A549 (cell line): ENCODE measurements at regions not wholly inside any gene's neighbourhood (a gene's known extent, or its start where the extent isn't known, plus 50 kb on each side); places are given as distances from the start of the nearest gene placed in this dataset.

Experiments used
- ATAC-seq, 2 experiments: fragments of 200-7000 bp in 1 of 2; fragments of >200 bp in 1 of 2; cut with Nextera tagmentation in 1 of 2; cut with Tn5 transposase in 1 of 2; 3 replicates each; pipeline versions ENCODE4 v1.8.0 to v1.9.1; 2018 to 2020; ENCODE audit warnings: mild to moderate bottlenecking in 1 of 2, moderate library complexity in 1 of 2
- CTCF ChIA-PET: fragments of 300-600 bp; sonication (Branson Sonifier 250); formaldehyde crosslinking; extraction: SDS; loops from one replicate; lab custom pipeline; 2021; ENCODE audit warnings: antibody characterized with exemption, inconsistent platforms; lab: Yijun Ruan, JAX
- POLR2A ChIA-PET: fragments of 350-600 bp; formaldehyde crosslinking; extraction: SDS; loops from one replicate; lab custom pipeline; 2021; ENCODE audit warnings: antibody characterized with exemption, inconsistent platforms; lab: Yijun Ruan, JAX
- DNase-seq, 2 experiments: peaks; one replicate each; pipeline versions ENCODE4 v3.0.0 to v3.0.0-alpha.2; 2011 to 2016; ENCODE audit warnings: low read depth in 1 of 2, low spot score in 1 of 2
- FAIRE-seq: peaks from 2 replicates; lab custom pipeline; 2011; peaks lifted over from hg19 to GRCh38; lab: Jason Lieb, UNC
- H3K27ac ChIP-seq, 2 experiments: fragments of >200 bp; sonication (Bioruptor Twin); formaldehyde crosslinking; 3 replicates each; pipeline ENCODE4 v1.5.1; 2016 to 2017
- H3K4me1 ChIP-seq: fragments of >200 bp; sonication (Bioruptor Twin); formaldehyde crosslinking; 3 replicates; pipeline ENCODE4 v1.6.1; 2016
- H3K4me2 ChIP-seq: fragments of >200 bp; sonication (Bioruptor Twin); formaldehyde crosslinking; 3 replicates; pipeline ENCODE4 v1.6.1; 2016
- H3K4me3 ChIP-seq: fragments of >200 bp; sonication (Bioruptor Twin); formaldehyde crosslinking; 3 replicates; pipeline ENCODE4 v1.5.1; 2016
- H3K9me3 ChIP-seq: fragments of >200 bp; sonication (Bioruptor Twin); formaldehyde crosslinking; 3 replicates; pipeline ENCODE4 v1.6.1; 2016
- EHF ChIP-seq: fragments of 250-450 bp; sonication (Bioruptor Pico); IDR thresholded peaks from 2 replicates; pipeline ENCODE4 v1.5.0; 2020; ENCODE audit warnings: mild to moderate bottlenecking
- EHMT2 ChIP-seq: fragments of 200-600 bp; sonication (generic); IDR thresholded peaks from 2 replicates; pipeline ENCODE4 v1.6.1; 2016; ENCODE audit warnings: antibody characterized with exemption, low read depth, mild to moderate bottlenecking, moderate library complexity
- FOSB ChIP-seq: fragments of 250-450 bp; sonication (Bioruptor Pico); IDR thresholded peaks from 2 replicates; pipeline ENCODE4 v1.5.0; 2020; ENCODE audit warnings: mild to moderate bottlenecking, moderate library complexity
- FOXS1 ChIP-seq: fragments of 250-450 bp; sonication (Bioruptor Pico); IDR thresholded peaks from 2 replicates; pipeline ENCODE4 v1.5.0; 2020; ENCODE audit warnings: mild to moderate bottlenecking, moderate library complexity
- JUN ChIP-seq, 2 experiments: fragments of >200 bp; sonication (Bioruptor Twin); formaldehyde crosslinking; IDR thresholded peaks; 2 replicates in 1 of 2; 3 replicates in 1 of 2; pipeline ENCODE4 v1.6.1; 2016 to 2017
- MAFK ChIP-seq: fragments of 450-650 bp; IDR thresholded peaks from 2 replicates; pipeline ENCODE4 v1.6.1; 2014; ENCODE audit not compliant: partially characterized antibody
- NR3C1 ChIP-seq: fragments of >200 bp; sonication (Bioruptor Twin); formaldehyde crosslinking; IDR thresholded peaks from 3 replicates; pipeline ENCODE4 v1.6.1; 2017
- PHF8 ChIP-seq: fragments of 200-600 bp; sonication (generic); IDR thresholded peaks from 2 replicates; pipeline ENCODE4 v1.6.1; 2016; ENCODE audit warnings: low read depth, mild to moderate bottlenecking, antibody characterized with exemption, moderate library complexity, borderline replicate concordance
- RARB ChIP-seq: fragments of 250-450 bp; sonication (Bioruptor Pico); IDR thresholded peaks from 2 replicates; pipeline ENCODE4 v1.8.0; 2021; ENCODE audit warnings: mild to moderate bottlenecking, moderate library complexity
- RFX5 ChIP-seq: fragments of 450-650 bp; IDR thresholded peaks from 2 replicates; pipeline ENCODE4 v1.7.1; 2014; ENCODE audit warnings: antibody characterized with exemption, mild to moderate bottlenecking, moderate library complexity
- RNF2 ChIP-seq: fragments of 200-600 bp; sonication (generic); IDR thresholded peaks from 2 replicates; pipeline ENCODE4 v1.6.1; 2016; ENCODE audit warnings: low read depth, mild to moderate bottlenecking, antibody characterized with exemption, moderate library complexity, borderline replicate concordance
- SMC3 ChIP-seq: fragments of >200 bp; sonication (Bioruptor Twin); formaldehyde crosslinking; IDR thresholded peaks from 3 replicates; pipeline ENCODE4 v1.6.1; 2018; ENCODE audit warnings: inconsistent platforms
- SREBF2 ChIP-seq: fragments of 450-650 bp; IDR thresholded peaks from 2 replicates; pipeline ENCODE4 v1.6.1; 2014; ENCODE audit warnings: mild to moderate bottlenecking, moderate library complexity
- ZC3H11A ChIP-seq: fragments of 450-650 bp; IDR thresholded peaks from 2 replicates; pipeline ENCODE4 v1.6.1; 2014; ENCODE audit warnings: antibody characterized with exemption, mild to moderate bottlenecking
- ZNF302 ChIP-seq: fragments of 250-450 bp; sonication (Bioruptor Pico); IDR thresholded peaks from 2 replicates; pipeline ENCODE4 v1.9.0; 2021; ENCODE audit warnings: inconsistent platforms, mild to moderate bottlenecking, moderate library complexity
- WGBS: methylation state at CpG from one replicate; pipeline ENCODE4 v1.1.6; 2017; ENCODE audit errors: missing lambda C conversion rate; 5-methylcytosine and 5-hydroxymethylcytosine counted together
- TF ChIP-seq, protein P1 (sequence below): fragments of >200 bp; sonication (Bioruptor Twin); formaldehyde crosslinking; IDR thresholded peaks from 3 replicates; pipeline ENCODE4 v1.5.1; 2016
- TF ChIP-seq, protein P2 (sequence below): IDR thresholded peaks from 2 replicates; pipeline ENCODE4 v1.6.1; 2012; ENCODE audit warnings: low read depth, borderline replicate concordance
- TF ChIP-seq, protein P3 (sequence below): fragments of 150-350 bp; IDR thresholded peaks from 2 replicates; pipeline ENCODE4 v1.6.1; 2014; ENCODE audit warnings: low read depth, mild to moderate bottlenecking, low read length
- TF ChIP-seq, protein P4 (sequence below): fragments of >200 bp; sonication (Bioruptor Twin); formaldehyde crosslinking; IDR thresholded peaks from 2 replicates; pipeline ENCODE4 v1.6.1; 2016
- TF ChIP-seq, protein P5 (sequence below): fragments of 200-600 bp; sonication (generic); IDR thresholded peaks from 2 replicates; pipeline ENCODE4 v1.6.1; 2016; ENCODE audit warnings: antibody characterized with exemption, mild to moderate bottlenecking, moderate library complexity
- TF ChIP-seq, protein P6 (sequence below): fragments of 250-450 bp; sonication (Bioruptor Pico); IDR thresholded peaks from 2 replicates; pipeline ENCODE4 v1.5.0; 2020; ENCODE audit warnings: low read depth, mild to moderate bottlenecking, moderate library complexity
- TF ChIP-seq, protein P7 (sequence below): IDR thresholded peaks from 2 replicates; pipeline ENCODE4 v1.6.1; 2012
- TF ChIP-seq, protein P8 (sequence below): fragments of 250-450 bp; sonication (Bioruptor Pico); IDR thresholded peaks from 2 replicates; pipeline ENCODE4 v1.5.0; 2021; ENCODE audit warnings: mild to moderate bottlenecking, moderate library complexity, borderline replicate concordance

DNA sequence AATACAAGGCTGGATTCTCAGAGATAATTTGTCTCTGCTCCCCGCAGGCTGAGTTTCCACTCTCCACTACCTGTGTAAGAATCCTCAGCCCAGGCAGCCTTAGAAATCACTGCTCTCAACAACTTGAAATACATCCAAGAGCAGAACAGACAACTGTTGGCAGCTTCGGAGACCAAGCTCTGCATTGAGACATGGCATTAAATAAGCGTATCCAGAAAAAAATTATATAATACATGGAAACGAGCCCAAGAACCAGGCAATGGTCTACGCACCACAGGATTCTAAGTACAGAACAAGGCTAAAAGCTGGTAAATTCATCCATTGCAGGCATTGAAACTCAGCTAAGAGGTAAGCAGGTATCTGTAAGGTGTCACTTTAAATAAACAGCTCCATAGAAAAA lies 165.5 kb upstream of the DIO3 start (continued):
- TF ChIP-seq, protein P1, sequence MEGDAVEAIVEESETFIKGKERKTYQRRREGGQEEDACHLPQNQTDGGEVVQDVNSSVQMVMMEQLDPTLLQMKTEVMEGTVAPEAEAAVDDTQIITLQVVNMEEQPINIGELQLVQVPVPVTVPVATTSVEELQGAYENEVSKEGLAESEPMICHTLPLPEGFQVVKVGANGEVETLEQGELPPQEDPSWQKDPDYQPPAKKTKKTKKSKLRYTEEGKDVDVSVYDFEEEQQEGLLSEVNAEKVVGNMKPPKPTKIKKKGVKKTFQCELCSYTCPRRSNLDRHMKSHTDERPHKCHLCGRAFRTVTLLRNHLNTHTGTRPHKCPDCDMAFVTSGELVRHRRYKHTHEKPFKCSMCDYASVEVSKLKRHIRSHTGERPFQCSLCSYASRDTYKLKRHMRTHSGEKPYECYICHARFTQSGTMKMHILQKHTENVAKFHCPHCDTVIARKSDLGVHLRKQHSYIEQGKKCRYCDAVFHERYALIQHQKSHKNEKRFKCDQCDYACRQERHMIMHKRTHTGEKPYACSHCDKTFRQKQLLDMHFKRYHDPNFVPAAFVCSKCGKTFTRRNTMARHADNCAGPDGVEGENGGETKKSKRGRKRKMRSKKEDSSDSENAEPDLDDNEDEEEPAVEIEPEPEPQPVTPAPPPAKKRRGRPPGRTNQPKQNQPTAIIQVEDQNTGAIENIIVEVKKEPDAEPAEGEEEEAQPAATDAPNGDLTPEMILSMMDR, result no peak

DNA sequence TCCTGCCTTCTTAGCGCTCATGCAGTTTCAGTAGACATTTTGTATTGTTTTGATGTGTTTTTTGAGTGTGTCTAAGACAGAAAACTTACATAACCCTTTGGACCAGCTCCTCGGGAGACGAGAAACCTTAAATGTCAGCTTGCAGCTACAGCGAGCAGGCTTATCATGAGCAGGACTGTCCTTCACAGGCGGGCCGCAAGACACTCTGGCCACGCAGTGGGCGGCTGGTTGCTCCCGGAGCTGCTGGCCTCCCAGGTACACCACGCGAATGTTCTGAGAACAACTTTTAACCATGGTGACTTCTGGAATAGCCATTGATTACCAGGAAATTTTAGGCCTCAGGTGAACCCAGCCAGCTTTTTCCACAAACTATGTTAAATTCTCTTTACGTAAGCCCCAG lies 164.1 kb upstream of the DIO3 start:
- ATAC-seq (no peak), FAIRE-seq (no peak), DNase-seq (no peak)
- Histone ChIP-seq H3K9me3 (no peaks in the 10 kb centered on the region), H3K4me3 (no peak overlapping the region), H3K4me1 (peaks cover 4% of the 10 kb centered on the region; the same call in 1 of the 3 replicates), H3K27ac (no peak overlapping the region), H3K4me2 (no peak overlapping the region)
- ChIA-PET POLR2A (interaction anchor here (0.5 kb wide), 1 partner anchor 56 kb away, joined by 3 read pairs; no protein-coding TSS in a partner anchor), CTCF (interaction anchor here (0.6 to 1.6 kb wide), 3 partner anchors 39 to 1666 kb away, joined by 3 read pairs; no protein-coding TSS in a partner anchor)
- 98% methylated on average over 12 of the region's 12 CpGs for WGBS
- TF ChIP-seq RNF2 (no peak), ZNF302 (CRISPR knock-in tag) (no peak), ZC3H11A (no peak), EHMT2 (no peak), SREBF2 (no peak), RARB (CRISPR knock-in tag) (no peak), JUN (IDR thresholded peaks at IDR 0.05) (no peak), NR3C1 (no peak), PHF8 (no peak), MAFK (no peak), FOXS1 (no peak), SMC3 (no peak)
- TF ChIP-seq, protein P2, sequence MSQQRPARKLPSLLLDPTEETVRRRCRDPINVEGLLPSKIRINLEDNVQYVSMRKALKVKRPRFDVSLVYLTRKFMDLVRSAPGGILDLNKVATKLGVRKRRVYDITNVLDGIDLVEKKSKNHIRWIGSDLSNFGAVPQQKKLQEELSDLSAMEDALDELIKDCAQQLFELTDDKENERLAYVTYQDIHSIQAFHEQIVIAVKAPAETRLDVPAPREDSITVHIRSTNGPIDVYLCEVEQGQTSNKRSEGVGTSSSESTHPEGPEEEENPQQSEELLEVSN, result no peak
- TF ChIP-seq, protein P3, sequence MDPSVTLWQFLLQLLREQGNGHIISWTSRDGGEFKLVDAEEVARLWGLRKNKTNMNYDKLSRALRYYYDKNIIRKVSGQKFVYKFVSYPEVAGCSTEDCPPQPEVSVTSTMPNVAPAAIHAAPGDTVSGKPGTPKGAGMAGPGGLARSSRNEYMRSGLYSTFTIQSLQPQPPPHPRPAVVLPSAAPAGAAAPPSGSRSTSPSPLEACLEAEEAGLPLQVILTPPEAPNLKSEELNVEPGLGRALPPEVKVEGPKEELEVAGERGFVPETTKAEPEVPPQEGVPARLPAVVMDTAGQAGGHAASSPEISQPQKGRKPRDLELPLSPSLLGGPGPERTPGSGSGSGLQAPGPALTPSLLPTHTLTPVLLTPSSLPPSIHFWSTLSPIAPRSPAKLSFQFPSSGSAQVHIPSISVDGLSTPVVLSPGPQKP, result no peak
- TF ChIP-seq, protein P4, sequence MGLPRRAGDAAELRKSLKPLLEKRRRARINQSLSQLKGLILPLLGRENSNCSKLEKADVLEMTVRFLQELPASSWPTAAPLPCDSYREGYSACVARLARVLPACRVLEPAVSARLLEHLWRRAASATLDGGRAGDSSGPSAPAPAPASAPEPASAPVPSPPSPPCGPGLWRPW, result no peak
- TF ChIP-seq, protein P5, sequence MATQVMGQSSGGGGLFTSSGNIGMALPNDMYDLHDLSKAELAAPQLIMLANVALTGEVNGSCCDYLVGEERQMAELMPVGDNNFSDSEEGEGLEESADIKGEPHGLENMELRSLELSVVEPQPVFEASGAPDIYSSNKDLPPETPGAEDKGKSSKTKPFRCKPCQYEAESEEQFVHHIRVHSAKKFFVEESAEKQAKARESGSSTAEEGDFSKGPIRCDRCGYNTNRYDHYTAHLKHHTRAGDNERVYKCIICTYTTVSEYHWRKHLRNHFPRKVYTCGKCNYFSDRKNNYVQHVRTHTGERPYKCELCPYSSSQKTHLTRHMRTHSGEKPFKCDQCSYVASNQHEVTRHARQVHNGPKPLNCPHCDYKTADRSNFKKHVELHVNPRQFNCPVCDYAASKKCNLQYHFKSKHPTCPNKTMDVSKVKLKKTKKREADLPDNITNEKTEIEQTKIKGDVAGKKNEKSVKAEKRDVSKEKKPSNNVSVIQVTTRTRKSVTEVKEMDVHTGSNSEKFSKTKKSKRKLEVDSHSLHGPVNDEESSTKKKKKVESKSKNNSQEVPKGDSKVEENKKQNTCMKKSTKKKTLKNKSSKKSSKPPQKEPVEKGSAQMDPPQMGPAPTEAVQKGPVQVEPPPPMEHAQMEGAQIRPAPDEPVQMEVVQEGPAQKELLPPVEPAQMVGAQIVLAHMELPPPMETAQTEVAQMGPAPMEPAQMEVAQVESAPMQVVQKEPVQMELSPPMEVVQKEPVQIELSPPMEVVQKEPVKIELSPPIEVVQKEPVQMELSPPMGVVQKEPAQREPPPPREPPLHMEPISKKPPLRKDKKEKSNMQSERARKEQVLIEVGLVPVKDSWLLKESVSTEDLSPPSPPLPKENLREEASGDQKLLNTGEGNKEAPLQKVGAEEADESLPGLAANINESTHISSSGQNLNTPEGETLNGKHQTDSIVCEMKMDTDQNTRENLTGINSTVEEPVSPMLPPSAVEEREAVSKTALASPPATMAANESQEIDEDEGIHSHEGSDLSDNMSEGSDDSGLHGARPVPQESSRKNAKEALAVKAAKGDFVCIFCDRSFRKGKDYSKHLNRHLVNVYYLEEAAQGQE, result no peak
- TF ChIP-seq, all 56 proteins: peak for 0

DNA sequence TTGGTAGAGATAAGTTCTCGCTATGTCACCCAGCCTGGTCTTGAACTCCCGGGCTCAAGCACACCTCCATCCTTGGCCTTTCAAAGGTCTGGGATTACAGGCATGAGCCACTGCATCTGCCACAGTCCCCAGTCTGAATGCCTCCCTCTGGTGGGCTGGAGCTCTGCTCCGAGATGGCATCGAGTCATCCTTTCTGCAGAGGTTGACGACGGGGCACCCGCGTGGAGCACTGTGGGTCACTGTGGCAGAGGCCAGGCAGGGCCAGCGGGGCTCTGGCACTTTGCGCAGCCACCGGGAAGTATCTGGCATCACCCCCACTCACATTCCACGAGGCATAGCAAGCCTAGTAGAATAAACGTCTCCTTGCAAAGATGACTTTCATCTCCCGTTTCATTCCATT lies 163.3 kb upstream of the DIO3 start:
- ATAC-seq, result no peak
- ChIA-PET CTCF (interaction anchor here (0.6 to 0.8 kb wide), 2 partner anchors 23 to 40 kb away, joined by 3 read pairs; no protein-coding TSS in a partner anchor), POLR2A (no interaction called here)
- Histone ChIP-seq H3K4me3 (no peak overlapping the region), H3K4me1 (peaks cover 4% of the 10 kb centered on the region; the same call in 1 of the 3 replicates), H3K27ac (no peak overlapping the region), H3K9me3 (no peaks in the 10 kb centered on the region), H3K4me2 (no peak overlapping the region)
- DNase-seq, result no peak
- no peak for FAIRE-seq
- 82% methylated on average over 14 of the region's 14 CpGs for WGBS
- TF ChIP-seq RARB (CRISPR knock-in tag), result no peak
- no peak for TF ChIP-seq RFX5
- TF ChIP-seq FOSB, result no peak
- no peak for TF ChIP-seq JUN (IDR thresholded peaks at IDR 0.05)
- TF ChIP-seq, protein P6, sequence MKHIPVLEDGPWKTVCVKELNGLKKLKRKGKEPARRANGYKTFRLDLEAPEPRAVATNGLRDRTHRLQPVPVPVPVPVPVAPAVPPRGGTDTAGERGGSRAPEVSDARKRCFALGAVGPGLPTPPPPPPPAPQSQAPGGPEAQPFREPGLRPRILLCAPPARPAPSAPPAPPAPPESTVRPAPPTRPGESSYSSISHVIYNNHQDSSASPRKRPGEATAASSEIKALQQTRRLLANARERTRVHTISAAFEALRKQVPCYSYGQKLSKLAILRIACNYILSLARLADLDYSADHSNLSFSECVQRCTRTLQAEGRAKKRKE (CRISPR knock-in tag), result no peak
- TF ChIP-seq EHF, result no peak
- TF ChIP-seq, protein P7, sequence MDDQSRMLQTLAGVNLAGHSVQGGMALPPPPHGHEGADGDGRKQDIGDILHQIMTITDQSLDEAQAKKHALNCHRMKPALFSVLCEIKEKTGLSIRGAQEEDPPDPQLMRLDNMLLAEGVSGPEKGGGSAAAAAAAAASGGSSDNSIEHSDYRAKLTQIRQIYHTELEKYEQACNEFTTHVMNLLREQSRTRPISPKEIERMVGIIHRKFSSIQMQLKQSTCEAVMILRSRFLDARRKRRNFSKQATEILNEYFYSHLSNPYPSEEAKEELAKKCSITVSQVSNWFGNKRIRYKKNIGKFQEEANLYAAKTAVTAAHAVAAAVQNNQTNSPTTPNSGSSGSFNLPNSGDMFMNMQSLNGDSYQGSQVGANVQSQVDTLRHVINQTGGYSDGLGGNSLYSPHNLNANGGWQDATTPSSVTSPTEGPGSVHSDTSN, result no peak
- TF ChIP-seq, protein P8, sequence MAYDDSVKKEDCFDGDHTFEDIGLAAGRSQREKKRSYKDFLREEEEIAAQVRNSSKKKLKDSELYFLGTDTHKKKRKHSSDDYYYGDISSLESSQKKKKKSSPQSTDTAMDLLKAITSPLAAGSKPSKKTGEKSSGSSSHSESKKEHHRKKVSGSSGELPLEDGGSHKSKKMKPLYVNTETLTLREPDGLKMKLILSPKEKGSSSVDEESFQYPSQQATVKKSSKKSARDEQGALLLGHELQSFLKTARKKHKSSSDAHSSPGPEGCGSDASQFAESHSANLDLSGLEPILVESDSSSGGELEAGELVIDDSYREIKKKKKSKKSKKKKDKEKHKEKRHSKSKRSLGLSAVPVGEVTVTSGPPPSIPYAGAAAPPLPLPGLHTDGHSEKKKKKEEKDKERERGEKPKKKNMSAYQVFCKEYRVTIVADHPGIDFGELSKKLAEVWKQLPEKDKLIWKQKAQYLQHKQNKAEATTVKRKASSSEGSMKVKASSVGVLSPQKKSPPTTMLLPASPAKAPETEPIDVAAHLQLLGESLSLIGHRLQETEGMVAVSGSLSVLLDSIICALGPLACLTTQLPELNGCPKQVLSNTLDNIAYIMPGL (CRISPR knock-in tag), result no peak
